ENCODE measurements at regions not wholly inside any gene's neighbourhood (a gene's known extent, or its start where the extent isn't known, plus 50 kb on each side); places are given as distances from the start of the nearest gene placed in this dataset.

DNA sequence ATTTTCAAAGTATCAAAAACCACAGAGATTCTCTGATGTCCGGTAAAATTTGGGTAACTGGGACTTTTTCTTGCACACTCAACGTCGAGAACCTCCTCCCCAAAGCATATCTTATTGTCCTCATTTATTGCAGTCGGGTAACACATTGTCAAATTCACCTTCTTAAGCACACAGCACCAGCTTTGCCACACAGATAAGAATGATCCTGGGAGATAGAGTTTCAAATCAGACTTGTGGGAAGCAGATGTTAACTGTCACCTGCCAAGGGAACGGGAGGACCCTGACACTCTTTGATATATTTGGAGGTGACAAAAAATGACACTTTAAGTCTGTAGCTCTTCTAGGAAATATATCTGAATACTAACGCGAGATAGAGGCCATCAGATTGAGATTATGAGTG lies 282.1 kb upstream of the BMP2 start:
- Mint-ChIP-seq H3K4me1 (no peaks in the 10 kb centered on the region), H3K36me3 (no peaks in the 10 kb centered on the region), H3K9me3 (no peaks in the 10 kb centered on the region), H3K4me3 (no peak overlapping the region), H3K27me3 (ENCODE audit: low read depth) (no peaks in the 10 kb centered on the region), H3K27ac (no peak overlapping the region; the same call in 1 of the 2 replicates)
- ChIA-PET POLR2A (no interaction called here), CTCF (no interaction called here)
- TF ChIP-seq JUN (CRISPR knock-in tag; IDR thresholded peaks at IDR 0.05) (no peak), TP53 (CRISPR knock-in tag; IDR thresholded peaks at IDR 0.05) (no peak), USF1 (CRISPR knock-in tag; IDR thresholded peaks at IDR 0.05) (no peak), ZNF232 (CRISPR knock-in tag; IDR thresholded peaks at IDR 0.05) (no peak), ESRRA (CRISPR knock-in tag; IDR thresholded peaks at IDR 0.05; ENCODE audit: borderline replicate concordance) (no peak), IRF2 (CRISPR knock-in tag; IDR thresholded peaks at IDR 0.05; ENCODE audit: borderline replicate concordance, low read depth) (no peak), ZMAT4 (CRISPR knock-in tag; IDR thresholded peaks at IDR 0.05) (no peak), OVOL2 (CRISPR knock-in tag; IDR thresholded peaks at IDR 0.05; ENCODE audit: borderline replicate concordance) (no peak), NFATC4 (CRISPR knock-in tag; IDR thresholded peaks at IDR 0.05) (no peak), MXD4 (CRISPR knock-in tag; IDR thresholded peaks at IDR 0.05; ENCODE audit: borderline replicate concordance) (no peak)
- TF ChIP-seq, protein P1, sequence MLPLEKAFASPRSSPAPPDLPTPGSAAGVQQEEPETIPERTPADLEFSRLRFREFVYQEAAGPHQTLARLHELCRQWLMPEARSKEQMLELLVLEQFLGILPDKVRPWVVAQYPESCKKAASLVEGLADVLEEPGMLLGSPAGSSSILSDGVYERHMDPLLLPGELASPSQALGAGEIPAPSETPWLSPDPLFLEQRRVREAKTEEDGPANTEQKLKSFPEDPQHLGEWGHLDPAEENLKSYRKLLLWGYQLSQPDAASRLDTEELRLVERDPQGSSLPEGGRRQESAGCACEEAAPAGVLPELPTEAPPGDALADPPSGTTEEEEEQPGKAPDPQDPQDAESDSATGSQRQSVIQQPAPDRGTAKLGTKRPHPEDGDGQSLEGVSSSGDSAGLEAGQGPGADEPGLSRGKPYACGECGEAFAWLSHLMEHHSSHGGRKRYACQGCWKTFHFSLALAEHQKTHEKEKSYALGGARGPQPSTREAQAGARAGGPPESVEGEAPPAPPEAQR (CRISPR knock-in tag; IDR thresholded peaks at IDR 0.05): no peak
- ATAC-seq: no peak
- no peak for DNase-seq (ENCODE audit: low spot score)

- ChIA-PET POLR2A (no interaction called here), CTCF (interaction anchor here (0.6 to 0.7 kb wide), 2 partner anchors 67 to 455 kb away, joined by 4 read pairs; no protein-coding TSS in a partner anchor)
- no peaks in the 10 kb centered on the region for H3K27me3 Mint-ChIP-seq (ENCODE audit: low read depth)
- peaks cover 7% of the 10 kb centered on the region; the same call in 1 of the 2 replicates for H3K9me3 Mint-ChIP-seq
- no peak for ATAC-seq
- TF ChIP-seq, protein P2, sequence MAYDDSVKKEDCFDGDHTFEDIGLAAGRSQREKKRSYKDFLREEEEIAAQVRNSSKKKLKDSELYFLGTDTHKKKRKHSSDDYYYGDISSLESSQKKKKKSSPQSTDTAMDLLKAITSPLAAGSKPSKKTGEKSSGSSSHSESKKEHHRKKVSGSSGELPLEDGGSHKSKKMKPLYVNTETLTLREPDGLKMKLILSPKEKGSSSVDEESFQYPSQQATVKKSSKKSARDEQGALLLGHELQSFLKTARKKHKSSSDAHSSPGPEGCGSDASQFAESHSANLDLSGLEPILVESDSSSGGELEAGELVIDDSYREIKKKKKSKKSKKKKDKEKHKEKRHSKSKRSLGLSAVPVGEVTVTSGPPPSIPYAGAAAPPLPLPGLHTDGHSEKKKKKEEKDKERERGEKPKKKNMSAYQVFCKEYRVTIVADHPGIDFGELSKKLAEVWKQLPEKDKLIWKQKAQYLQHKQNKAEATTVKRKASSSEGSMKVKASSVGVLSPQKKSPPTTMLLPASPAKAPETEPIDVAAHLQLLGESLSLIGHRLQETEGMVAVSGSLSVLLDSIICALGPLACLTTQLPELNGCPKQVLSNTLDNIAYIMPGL (CRISPR knock-in tag; IDR thresholded peaks at IDR 0.05): no peak
- TF ChIP-seq E2F5 (CRISPR knock-in tag; IDR thresholded peaks at IDR 0.05) (no peak), NR2C2 (CRISPR knock-in tag; IDR thresholded peaks at IDR 0.05) (no peak), STAT6 (CRISPR knock-in tag; conservative IDR thresholded peaks at IDR 0.05; ENCODE audit: low read depth) (no peak), GTF2I (CRISPR knock-in tag; conservative IDR thresholded peaks at IDR 0.05) (no peak), JAZF1 (CRISPR knock-in tag; IDR thresholded peaks at IDR 0.05) (no peak), SMAD4 (CRISPR knock-in tag; IDR thresholded peaks at IDR 0.05) (no peak), CDX4 (CRISPR knock-in tag; IDR thresholded peaks at IDR 0.05; ENCODE audit: borderline replicate concordance) (no peak), TEAD1 (CRISPR knock-in tag; IDR thresholded peaks at IDR 0.05) (no peak), TP53 (CRISPR knock-in tag; IDR thresholded peaks at IDR 0.05) (no peak), CREM (CRISPR knock-in tag; IDR thresholded peaks at IDR 0.05) (no peak), SMAD3 (CRISPR knock-in tag; IDR thresholded peaks at IDR 0.05; ENCODE audit: borderline replicate concordance) (no peak), ETV6 (CRISPR knock-in tag; IDR thresholded peaks at IDR 0.05) (no peak)
- no peaks in the 10 kb centered on the region; the same call in 1 of the 2 replicates for H3K36me3 Mint-ChIP-seq
- no peak overlapping the region for H3K27ac Mint-ChIP-seq
- no peaks in the 10 kb centered on the region for H3K4me1 Mint-ChIP-seq
- no peak for DNase-seq (ENCODE audit: low spot score)
- no peak overlapping the region for H3K4me3 Mint-ChIP-seq
Observed at GRCh38 chr20:6483727-6484126, 283.8 kb upstream of the BMP2 start.
